Activated naive CD4-positive, alpha-beta T cell treated with anti-CD3 and anti-CD28 coated beads for 36 hours (primary cell): ENCODE measurements at regions not wholly inside any gene's neighbourhood (a gene's known extent, or its start where the extent isn't known, plus 50 kb on each side); places are given as distances from the start of the nearest gene placed in this dataset.

Experiments
- CTCF ChIA-PET: fragments of 350-600 bp; sonication (Branson Sonifier 250); formaldehyde crosslinking; loops from one replicate; lab custom pipeline; 2021; ENCODE audit warnings: antibody characterized with exemption; lab: Charles Lee
- DNase-seq: peaks from one replicate; pipeline ENCODE4 v3.0.0-alpha.2; 2020
- H3K27ac Mint-ChIP-seq: one replicate; pipeline ENCODE4 v1.8.0; 2021; ENCODE audit warnings: mild to moderate bottlenecking, mixed read lengths
- H3K27me3 Mint-ChIP-seq: one replicate; pipeline ENCODE4 v1.8.0; 2021; ENCODE audit warnings: low read depth, mixed read lengths
- H3K36me3 Mint-ChIP-seq: one replicate; pipeline ENCODE4 v1.8.0; 2021; ENCODE audit warnings: low read depth, mixed read lengths
- H3K4me1 Mint-ChIP-seq: one replicate; pipeline ENCODE4 v1.8.0; 2021; ENCODE audit warnings: low read depth, mixed read lengths
- H3K4me3 Mint-ChIP-seq: one replicate; pipeline ENCODE4 v1.8.0; 2021; ENCODE audit warnings: mild to moderate bottlenecking, moderate library complexity, mixed read lengths
- H3K9me3 Mint-ChIP-seq: one replicate; pipeline ENCODE4 v1.8.0; 2021; ENCODE audit warnings: mixed read lengths
- intact Hi-C: fragments of 100-400 bp; cut with micrococcal nuclease; formaldehyde crosslinking; loops from one replicate; pipeline ENCODE4 v1.15.1; 2023

GRCh38 chr6:159118924-159119323, 50.3 kb upstream of the FNDC1 start:
- Mint-ChIP-seq H3K27ac (no peak overlapping the region), H3K4me1 (no peaks in the 10 kb centered on the region), H3K27me3 (peaks cover 2% of the 10 kb centered on the region)

GRCh38 chr6:159117563-159117962, 51.6 kb upstream of the FNDC1 start:
- Mint-ChIP-seq H3K27me3 (no peaks in the 10 kb centered on the region), H3K4me3 (no peak overlapping the region), H3K4me1 (no peaks in the 10 kb centered on the region), H3K36me3 (no peaks in the 10 kb centered on the region), H3K27ac (no peak overlapping the region), H3K9me3 (no peaks in the 10 kb centered on the region)
- intact Hi-C loops: no loop called here
- DNase-seq: no peak
- CTCF ChIA-PET: interaction anchor here (1.3 to 3.8 kb wide), 3 partner anchors 8 to 18 kb away, joined by 3 to 18 read pairs (median 9); no protein-coding TSS in a partner anchor

More at GRCh38 chr6:159118924-159119323, 50.3 kb upstream of the FNDC1 start:
- DNase-seq: no peak
- no peak overlapping the region for H3K4me3 Mint-ChIP-seq
- H3K36me3 Mint-ChIP-seq: no peaks in the 10 kb centered on the region
- CTCF ChIA-PET: interaction anchor here (0.6 to 3.8 kb wide), 7 partner anchors 9 to 371 kb away, joined by 3 to 18 read pairs (median 5); no protein-coding TSS in a partner anchor
- intact Hi-C loops: no loop called here
- no peaks in the 10 kb centered on the region for H3K9me3 Mint-ChIP-seq

- Mint-ChIP-seq H3K27me3 (no peaks in the 10 kb centered on the region), H3K9me3 (no peaks in the 10 kb centered on the region), H3K36me3 (no peaks in the 10 kb centered on the region), H3K4me1 (no peaks in the 10 kb centered on the region), H3K4me3 (no peak overlapping the region), H3K27ac (no peak overlapping the region)
- CTCF ChIA-PET: interaction anchor here (1.3 kb wide), 1 partner anchor 19 kb away, joined by 3 read pairs; no protein-coding TSS in a partner anchor
- intact Hi-C loops: no loop called here
- DNase-seq: no peak
Measured at GRCh38 chr6:159117046-159117445, 52.2 kb upstream of the FNDC1 start.

- intact Hi-C loops: no loop called here
- CTCF ChIA-PET: interaction anchor here (0.7 to 1.3 kb wide), 4 partner anchors 9 to 107 kb away, joined by 3 to 6 read pairs (median 3); no protein-coding TSS in a partner anchor
- Mint-ChIP-seq H3K36me3 (no peaks in the 10 kb centered on the region), H3K27ac (no peak overlapping the region), H3K9me3 (no peaks in the 10 kb centered on the region), H3K4me3 (no peak overlapping the region), H3K4me1 (no peaks in the 10 kb centered on the region), H3K27me3 (no peaks in the 10 kb centered on the region)
- no peak for DNase-seq
Measured at GRCh38 chr6:159116343-159116742, 52.9 kb upstream of the FNDC1 start.

- Mint-ChIP-seq H3K9me3 (no peaks in the 10 kb centered on the region), H3K4me3 (no peak overlapping the region), H3K36me3 (no peaks in the 10 kb centered on the region), H3K4me1 (peaks cover 11% of the 10 kb centered on the region), H3K27me3 (no peaks in the 10 kb centered on the region), H3K27ac (no peak overlapping the region)
- CTCF ChIA-PET: interaction anchor here (0.6 kb wide), 1 partner anchor 455 kb away, joined by 4 read pairs; no protein-coding TSS in a partner anchor
- intact Hi-C loops: no loop called here
- DNase-seq: no peak
Measured at GRCh38 chr6:159114569-159114968, 54.6 kb upstream of the FNDC1 start.

- H3K9me3 Mint-ChIP-seq: no peaks in the 10 kb centered on the region
- H3K27me3 Mint-ChIP-seq: no peaks in the 10 kb centered on the region
- H3K4me3 Mint-ChIP-seq: no peak overlapping the region
- no peak overlapping the region for H3K27ac Mint-ChIP-seq
- H3K4me1 Mint-ChIP-seq: peaks cover 19% of the 10 kb centered on the region
- no peaks in the 10 kb centered on the region for H3K36me3 Mint-ChIP-seq
- intact Hi-C loops: no loop called here
- DNase-seq: no peak
- CTCF ChIA-PET: interaction anchor here (0.5 to 8.1 kb wide), 5 partner anchors 9 to 104 kb away, joined by 3 to 139 read pairs (median 6); no protein-coding TSS in a partner anchor
Measured at GRCh38 chr6:159113223-159113622, 56.0 kb upstream of the FNDC1 start.

- no peaks in the 10 kb centered on the region for H3K36me3 Mint-ChIP-seq
- H3K4me3 Mint-ChIP-seq: no peak overlapping the region
- DNase-seq: no peak
- no peaks in the 10 kb centered on the region for H3K27me3 Mint-ChIP-seq
- intact Hi-C loops: no loop called here
- H3K4me1 Mint-ChIP-seq: peaks cover 24% of the 10 kb centered on the region
- CTCF ChIA-PET: interaction anchor here (0.5 to 8.1 kb wide), 5 partner anchors 22 to 103 kb away, joined by 3 to 139 read pairs (median 6); no protein-coding TSS in a partner anchor
- H3K9me3 Mint-ChIP-seq: no peaks in the 10 kb centered on the region
- no peak overlapping the region for H3K27ac Mint-ChIP-seq
Measured at GRCh38 chr6:159112714-159113113, 56.5 kb upstream of the FNDC1 start.

- Mint-ChIP-seq H3K27ac (peak overlapping the region; percentile 38), H3K9me3 (no peaks in the 10 kb centered on the region), H3K36me3 (no peaks in the 10 kb centered on the region), H3K4me3 (no peak overlapping the region), H3K4me1 (peaks cover 38% of the 10 kb centered on the region), H3K27me3 (no peaks in the 10 kb centered on the region)
- CTCF ChIA-PET: interaction anchor here (0.7 to 8.1 kb wide), 8 partner anchors 8 to 101 kb away, joined by 3 to 139 read pairs (median 14); partner anchors contain the start of gene TAGAP
- intact Hi-C loops: loop anchor here (1.0 kb wide), 2 partner anchors 102 to 406 kb away; no protein-coding TSS in a partner anchor
- no peak for DNase-seq
Measured at GRCh38 chr6:159110748-159111147, 58.5 kb upstream of the FNDC1 start.

- no peak overlapping the region for H3K27ac Mint-ChIP-seq
- intact Hi-C loops: loop anchor here (1.0 kb wide), 2 partner anchors 102 to 406 kb away; no protein-coding TSS in a partner anchor
- no peaks in the 10 kb centered on the region for H3K27me3 Mint-ChIP-seq
- peak; percentile 68 for DNase-seq
- peaks cover 44% of the 10 kb centered on the region for H3K4me1 Mint-ChIP-seq
- H3K9me3 Mint-ChIP-seq: no peaks in the 10 kb centered on the region
- CTCF ChIA-PET: interaction anchor here (0.8 to 8.1 kb wide), 31 partner anchors 9 to 122 kb away, joined by 3 to 139 read pairs (median 5); partner anchors contain the start of genes RSPH3 and TAGAP
- H3K4me3 Mint-ChIP-seq: no peak overlapping the region
- no peaks in the 10 kb centered on the region for H3K36me3 Mint-ChIP-seq
Measured at GRCh38 chr6:159110013-159110412, 59.2 kb upstream of the FNDC1 start.

GRCh38 chr6:159109391-159109790, 59.8 kb upstream of the FNDC1 start:
- H3K27me3 Mint-ChIP-seq: no peaks in the 10 kb centered on the region
- no peaks in the 10 kb centered on the region for H3K9me3 Mint-ChIP-seq
- CTCF ChIA-PET: interaction anchor here (0.8 to 8.1 kb wide), 30 partner anchors 10 to 121 kb away, joined by 3 to 139 read pairs (median 5); partner anchors contain the start of genes RSPH3 and TAGAP
- intact Hi-C loops: loop anchor here (5.0 kb wide), 3 partner anchors 257 to 387 kb away; no protein-coding TSS in a partner anchor
- no peaks in the 10 kb centered on the region for H3K36me3 Mint-ChIP-seq
- peaks cover 50% of the 10 kb centered on the region for H3K4me1 Mint-ChIP-seq
- H3K27ac Mint-ChIP-seq: no peak overlapping the region
- no peak for DNase-seq
- H3K4me3 Mint-ChIP-seq: no peak overlapping the region

- no peak for DNase-seq
- CTCF ChIA-PET: interaction anchor here (0.7 to 8.1 kb wide), 11 partner anchors 11 to 564 kb away, joined by 3 to 139 read pairs (median 7); partner anchors contain the start of gene TAGAP
- Mint-ChIP-seq H3K27ac (no peak overlapping the region), H3K9me3 (no peaks in the 10 kb centered on the region), H3K4me1 (peaks cover 59% of the 10 kb centered on the region), H3K36me3 (no peaks in the 10 kb centered on the region), H3K27me3 (no peaks in the 10 kb centered on the region), H3K4me3 (no peak overlapping the region)
- intact Hi-C loops: loop anchor here (5.0 kb wide), 3 partner anchors 256 to 386 kb away; no protein-coding TSS in a partner anchor
Measured at GRCh38 chr6:159108426-159108985, 60.7 kb upstream of the FNDC1 start.
